WI38 (cell line): ENCODE measurements at regions not wholly inside any gene's neighbourhood (a gene's known extent, or its start where the extent isn't known, plus 50 kb on each side); places are given as distances from the start of the nearest gene placed in this dataset.

Experiments
- H3K4me3 ChIP-seq: 2 replicates; pipeline ENCODE4 v1.5.1; 2011; ENCODE audit warnings: low read depth, mild to moderate bottlenecking, control low read depth, low read length
- CTCF ChIP-seq: IDR thresholded peaks from 2 replicates; pipeline ENCODE4 v1.5.1; 2012; ENCODE audit warnings: low read depth, mild to moderate bottlenecking, control low read depth, low read length

- no peak for TF ChIP-seq CTCF
These were observed 180.8 kb downstream of the LTN1 start for GRCh38 chr21:28811860-28812259.

DNA sequence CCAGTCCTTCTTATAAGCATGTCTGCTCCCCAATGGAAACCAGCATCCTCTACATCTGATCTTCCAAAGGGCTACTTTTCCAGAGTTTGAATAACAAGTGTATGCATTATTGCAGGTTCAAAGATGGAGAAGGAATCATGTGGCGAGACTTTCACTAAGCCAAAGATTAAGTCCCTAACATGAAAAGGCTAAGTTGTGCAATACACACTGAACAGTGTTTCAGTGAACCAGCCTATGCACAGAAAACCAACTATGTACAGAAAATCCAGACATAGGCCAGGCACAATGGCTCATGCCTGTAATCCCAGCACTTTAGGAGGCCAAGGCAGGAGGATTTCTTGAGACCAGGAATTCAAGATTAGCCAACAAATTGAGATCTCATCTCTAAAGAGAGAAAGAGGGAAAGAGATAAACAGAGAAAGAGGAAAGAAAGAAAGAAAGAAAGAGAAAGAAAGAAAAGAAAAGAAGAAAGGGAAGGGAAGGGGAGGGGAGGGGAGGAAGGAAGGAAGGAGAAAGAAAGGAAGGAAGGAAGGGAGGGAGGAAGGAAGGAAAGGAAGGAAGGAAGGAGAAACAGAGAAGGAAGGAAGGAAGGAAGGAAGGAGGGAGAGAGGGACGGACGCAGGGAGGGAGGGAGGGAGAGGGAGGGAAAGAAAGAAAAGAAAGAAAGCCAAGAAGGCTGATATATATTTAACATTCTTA lies 181.7 kb downstream of the LTN1 start:
- no peak overlapping the region for H3K4me3 ChIP-seq
- no peak for TF ChIP-seq CTCF

More at GRCh38 chr21:28811860-28812259, 180.8 kb downstream of the LTN1 start:
- no peak overlapping the region for H3K4me3 ChIP-seq

GRCh38 chr21:28805885-28806284 lies 186.8 kb downstream of the LTN1 start:
- no peak overlapping the region for H3K4me3 ChIP-seq
- TF ChIP-seq CTCF, result no peak

DNA sequence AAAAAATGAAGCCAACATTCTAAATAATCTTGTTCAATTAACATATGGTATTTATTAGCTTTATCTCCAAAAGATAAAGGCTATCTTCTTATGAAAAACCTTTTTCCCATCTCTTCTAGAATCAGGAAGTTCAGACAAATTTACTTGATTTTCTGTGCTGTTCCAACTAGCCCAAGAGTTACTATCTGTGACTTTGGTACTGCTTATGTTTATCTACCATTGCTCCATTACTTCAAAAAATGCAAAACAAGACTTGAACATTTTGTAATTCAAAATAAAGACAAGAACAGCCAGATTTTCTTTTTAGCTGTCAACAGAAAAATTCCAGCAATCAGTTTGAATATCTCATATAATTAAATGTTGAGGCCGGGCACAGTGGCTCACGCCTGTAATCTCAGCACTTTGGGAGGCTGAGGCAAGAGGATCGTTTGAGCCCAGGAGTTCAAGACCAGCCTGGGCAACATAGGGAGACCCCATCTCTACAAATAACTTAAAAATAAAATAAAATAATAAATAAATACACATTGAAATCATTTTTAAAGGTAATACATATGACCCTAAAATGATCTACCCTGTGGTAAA lies 188.5 kb downstream of the LTN1 start:
- TF ChIP-seq CTCF, result no peak
- H3K4me3 ChIP-seq, result no peak overlapping the region

GRCh38 chr21:28801906-28802305 lies 190.8 kb downstream of the LTN1 start:
- no peak for TF ChIP-seq CTCF
- no peak overlapping the region for H3K4me3 ChIP-seq

DNA sequence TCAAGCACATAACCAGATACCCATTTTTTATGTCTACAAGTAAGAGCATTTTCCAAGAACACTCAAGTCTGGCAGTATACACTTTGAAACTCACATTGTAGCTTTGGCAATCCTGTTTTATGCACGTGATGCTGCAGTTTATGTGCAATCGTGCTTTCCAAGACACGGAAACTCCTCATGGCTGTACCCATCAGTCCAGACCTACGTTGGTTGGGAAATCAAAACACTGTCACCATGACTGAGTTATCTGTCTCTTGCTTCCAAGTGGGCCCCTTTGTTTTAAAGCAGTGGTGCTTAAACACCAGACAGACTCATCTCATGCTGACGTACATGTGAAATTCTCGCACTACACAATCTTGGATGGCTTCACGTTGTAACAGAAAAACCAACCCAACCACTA lies 192.8 kb downstream of the LTN1 start:
- H3K4me3 ChIP-seq, result no peak overlapping the region

More for the DNA sequence above, 192.8 kb downstream of the LTN1 start:
- no peak for TF ChIP-seq CTCF
